Mammary epithelial cell (primary cell): ENCODE measurements at regions not wholly inside any gene's neighbourhood (a gene's known extent, or its start where the extent isn't known, plus 50 kb on each side); places are given as distances from the start of the nearest gene placed in this dataset.

Experiments
- CTCF ChIP-seq, 2 donors: IDR thresholded peaks in 1 of 2; conservative IDR thresholded peaks in 1 of 2; 2 replicates each; pipeline ENCODE4 v1.5.1; 2011 to 2012; ENCODE audit warnings: inconsistent platforms in 2 of 2, low read length in 2 of 2, mild to moderate bottlenecking in 2 of 2, control low read depth in 1 of 2, low read depth in 1 of 2; ENCODE audit not compliant: insufficient read depth in 1 of 2; ENCODE audit errors: extremely low read depth in 1 of 2
- EZH2 ChIP-seq: IDR thresholded peaks from 2 replicates; pipeline ENCODE4 v1.6.1; 2012; ENCODE audit warnings: low read length, inconsistent platforms, borderline replicate concordance

DNA sequence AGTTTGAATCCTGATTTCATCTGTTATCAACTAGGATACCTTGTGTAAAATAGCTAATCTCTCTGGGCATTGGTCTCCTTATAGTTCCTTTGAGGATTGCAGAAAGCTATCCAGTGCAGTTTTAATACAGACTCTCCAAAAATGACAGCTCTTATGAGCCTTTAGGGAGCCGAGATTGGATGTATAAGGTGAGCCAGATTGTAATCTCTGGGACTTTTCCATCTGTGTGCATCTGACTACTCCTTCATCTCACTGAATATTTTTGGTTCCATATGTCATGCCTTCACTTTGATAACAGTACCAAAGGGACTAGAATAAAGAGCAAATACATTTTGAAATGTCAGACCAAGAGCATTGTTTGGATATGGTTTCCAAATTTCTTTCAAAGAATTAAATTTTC, 367.2 kb downstream of the TMEM232 start:
- no peak for TF ChIP-seq CTCF (conservative IDR thresholded peaks at IDR 0.05 in 1 of 2, IDR thresholded peaks at IDR 0.05 in 1 of 2; ENCODE audit: extremely low read depth in 1 of 2, insufficient read depth in 1 of 2, low read depth in 1 of 2, low read length in 2 of 2)
- no peak for TF ChIP-seq EZH2
